ENCODE measurements at regions not wholly inside any gene's neighbourhood (a gene's known extent, or its start where the extent isn't known, plus 50 kb on each side); places are given as distances from the start of the nearest gene placed in this dataset.
"Not testable (repeated sequence)": the region's sequence is repeated elsewhere in the genome, so short reads cannot be mapped to it uniquely, and the experiment has no call there.

DNA sequence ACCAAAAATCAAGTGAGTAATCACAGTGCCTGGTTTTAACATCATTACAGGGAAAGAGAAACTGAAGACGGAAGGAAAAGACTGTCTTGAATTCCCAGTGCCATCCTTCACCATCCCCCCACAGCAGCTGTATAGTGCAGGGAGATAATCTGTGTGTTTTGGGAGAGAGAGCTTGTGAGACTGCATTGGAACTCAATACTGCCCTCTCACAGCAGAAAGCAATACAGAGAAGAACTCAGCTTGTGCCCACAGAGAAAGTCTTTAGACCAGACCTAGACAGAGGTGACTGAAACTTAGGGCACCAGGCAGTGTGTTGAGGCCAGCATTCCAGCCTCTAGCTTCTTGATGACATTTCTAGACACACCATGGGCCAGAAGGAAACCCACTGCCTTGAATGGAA is 754.7 kb upstream of the CDH6 start:
- BruUV-seq (replicated peaks): no TSS peak
- CTCF ChIA-PET (ENCODE audit: unreplicated experiment): no interaction called here
- no peak overlapping the region for H2AFZ ChIP-seq (ENCODE audit: low read length)

GRCh38 chr5:30436691-30437090 is 756.8 kb upstream of the CDH6 start:
- Histone ChIP-seq H2AFZ (ENCODE audit: low read length) (no peak overlapping the region), H4K20me1 (ENCODE audit: insufficient read depth, low read length) (no peaks in the 10 kb centered on the region), H3K27ac (ENCODE audit: low read depth, low read length, poor library complexity, severe bottlenecking) (no peak overlapping the region), H3K9me2 (ENCODE audit: insufficient read depth, low read length) (no peaks in the 10 kb centered on the region), H3K4me3 (ENCODE audit: low read depth, low read length, poor library complexity, severe bottlenecking) (no peak overlapping the region), H3K9me3 (ENCODE audit: low read length) (no peaks in the 10 kb centered on the region), H3K4me1 (ENCODE audit: insufficient read depth, low read length, poor library complexity, severe bottlenecking) (no peaks in the 10 kb centered on the region), H3K79me2 (ENCODE audit: insufficient read depth, low read depth, low read length) (no peaks in the 10 kb centered on the region), H3K4me2 (ENCODE audit: low read length) (no peak overlapping the region), H3K36me3 (ENCODE audit: insufficient read depth, low read length) (no peaks in the 10 kb centered on the region)
- BruUV-seq (replicated peaks): no TSS peak
- ChIA-PET CTCF (ENCODE audit: unreplicated experiment) (no interaction called here), POLR2A (no interaction called here)
- intact Hi-C loops (cut with micrococcal nuclease; ENCODE audit: unreplicated experiment): no loop called here
- peak; percentile 0 for DNase-seq (ENCODE audit: low spot score)
- TF ChIP-seq EZH2phosphoT487 (IDR thresholded peaks at IDR 0.05; ENCODE audit: borderline replicate concordance, low read depth, low read length) (no peak), CTCF (conservative IDR thresholded peaks at IDR 0.05; ENCODE audit: low read length) (no peak)

More for the DNA sequence above, 754.7 kb upstream of the CDH6 start:
- no peak overlapping the region for H3K4me3 ChIP-seq (ENCODE audit: low read depth, low read length, poor library complexity, severe bottlenecking)
- no peak overlapping the region for H3K4me2 ChIP-seq (ENCODE audit: low read length)
- H3K36me3 ChIP-seq (ENCODE audit: insufficient read depth, low read length): no peaks in the 10 kb centered on the region
- POLR2A ChIA-PET: interaction anchor here (0.9 kb wide), 1 partner anchor 33 kb away, joined by 3 read pairs; no protein-coding TSS in a partner anchor
- H4K20me1 ChIP-seq (ENCODE audit: insufficient read depth, low read length): no peaks in the 10 kb centered on the region
- intact Hi-C loops (cut with micrococcal nuclease; ENCODE audit: unreplicated experiment): no loop called here
- no peaks in the 10 kb centered on the region for H3K9me3 ChIP-seq (ENCODE audit: low read length)
- H3K4me1 ChIP-seq (ENCODE audit: insufficient read depth, low read length, poor library complexity, severe bottlenecking): no peaks in the 10 kb centered on the region
- no peak for TF ChIP-seq CTCF (conservative IDR thresholded peaks at IDR 0.05; ENCODE audit: low read length)
- no peak for TF ChIP-seq EZH2phosphoT487 (IDR thresholded peaks at IDR 0.05; ENCODE audit: borderline replicate concordance, low read depth, low read length)
- H3K27ac ChIP-seq (ENCODE audit: low read depth, low read length, poor library complexity, severe bottlenecking): no peak overlapping the region
- no peak for DNase-seq (ENCODE audit: low spot score)
- no peaks in the 10 kb centered on the region for H3K79me2 ChIP-seq (ENCODE audit: insufficient read depth, low read depth, low read length)
- no peaks in the 10 kb centered on the region for H3K9me2 ChIP-seq (ENCODE audit: insufficient read depth, low read length)

- H3K79me2 ChIP-seq (ENCODE audit: insufficient read depth, low read depth, low read length); H3K4me3 ChIP-seq (ENCODE audit: low read depth, low read length, poor library complexity, severe bottlenecking); H2AFZ ChIP-seq (ENCODE audit: low read length); H3K4me1 ChIP-seq (ENCODE audit: insufficient read depth, low read length, poor library complexity, severe bottlenecking); H3K9me3 ChIP-seq (ENCODE audit: low read length); intact Hi-C loops (cut with micrococcal nuclease; ENCODE audit: unreplicated experiment); DNase-seq (ENCODE audit: low spot score); H3K36me3 ChIP-seq (ENCODE audit: insufficient read depth, low read length); H4K20me1 ChIP-seq (ENCODE audit: insufficient read depth, low read length); H3K27ac ChIP-seq (ENCODE audit: low read depth, low read length, poor library complexity, severe bottlenecking); H3K9me2 ChIP-seq (ENCODE audit: insufficient read depth, low read length); H3K4me2 ChIP-seq (ENCODE audit: low read length); CTCF ChIA-PET (ENCODE audit: unreplicated experiment); BruUV-seq (replicated peaks): not testable (repeated sequence)
- POLR2A ChIA-PET: interaction anchor here (0.6 kb wide), 1 partner anchor 345 kb away, joined by 4 read pairs; no protein-coding TSS in a partner anchor
Observed at GRCh38 chr5:30428866-30429407, 764.5 kb upstream of the CDH6 start.

Data from OCI-LY7 (cell line).